Ascending aorta (tissue), 2 donors: ENCODE measurements at regions not wholly inside any gene's neighbourhood (a gene's known extent, or its start where the extent isn't known, plus 50 kb on each side); places are given as distances from the start of the nearest gene placed in this dataset.
"Not testable (repeated sequence)": the region's sequence is repeated elsewhere in the genome, so short reads cannot be mapped to it uniquely, and the experiment has no call there.

Experiments
- DNase-seq, 2 donors: peaks; one replicate each; pipeline ENCODE4 v3.0.0-alpha.2; 2019; ENCODE audit warnings: low spot score in 2 of 2
- H3K27ac ChIP-seq, 2 donors: fragments of 200-600 bp; sonication (generic); one replicate each; pipeline ENCODE4 v1.5.1; 2016 to 2017; ENCODE audit warnings: mild to moderate bottlenecking in 1 of 2
- H3K27me3 ChIP-seq: fragments of 200-600 bp; sonication (generic); one replicate; pipeline ENCODE4 v1.5.1; 2017
- H3K36me3 ChIP-seq, 2 donors: fragments of 200-600 bp; sonication (generic); one replicate each; pipeline ENCODE4 v1.5.1; 2016
- H3K4me1 ChIP-seq, 2 donors: fragments of 200-600 bp; sonication (generic); one replicate each; pipeline ENCODE4 v1.5.1; 2016 to 2017; ENCODE audit warnings: mild to moderate bottlenecking in 1 of 2
- H3K4me3 ChIP-seq, 2 donors: fragments of 200-600 bp; sonication (generic); one replicate each; pipeline ENCODE4 v1.5.1; 2016 to 2017; ENCODE audit warnings: mild to moderate bottlenecking in 1 of 2
- H3K9me3 ChIP-seq, 2 donors: fragments of 200-600 bp; sonication (generic); one replicate each; pipeline ENCODE4 v1.5.1; 2016
- intact Hi-C: fragments of 100-400 bp; cut with DNase I; formaldehyde crosslinking; loops from one replicate; pipeline ENCODE4 v1.15.1; 2023
- TF ChIP-seq, protein P1 (sequence below), 3 experiments: fragments of 200-600 bp in 2 of 3; fragments of 450-650 bp in 1 of 3; sonication (generic) in 2 of 3; IDR thresholded peaks; one replicate each; pipeline ENCODE4 v1.5.1; 2016 to 2019; ENCODE audit warnings: antibody characterized with exemption in 3 of 3, mild to moderate bottlenecking in 1 of 3, moderate library complexity in 1 of 3

DNA sequence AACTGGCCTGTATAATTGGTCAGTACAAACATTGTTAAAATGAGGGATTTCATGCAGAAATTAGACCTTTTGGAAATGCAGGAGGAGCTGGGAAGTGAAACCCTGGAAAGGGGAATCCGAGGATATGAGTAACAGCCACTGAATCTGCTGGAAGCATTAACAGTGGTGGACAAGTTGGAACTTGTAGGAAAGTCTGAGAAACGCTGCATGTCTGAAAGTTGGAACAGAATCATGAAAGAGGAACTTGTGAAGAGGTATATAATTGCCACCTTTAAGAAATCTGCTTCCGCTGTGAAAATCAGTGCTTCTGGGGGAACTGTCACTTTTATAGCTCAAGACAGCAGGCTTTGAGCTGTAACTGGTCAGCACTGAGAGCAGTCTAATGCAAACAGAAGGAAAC is 716.5 kb upstream of the PRR20A start:
- H3K4me3 ChIP-seq: no peak overlapping the region
- no peak overlapping the region for H3K27ac ChIP-seq
- DNase-seq: no peak
- TF ChIP-seq, protein P1, sequence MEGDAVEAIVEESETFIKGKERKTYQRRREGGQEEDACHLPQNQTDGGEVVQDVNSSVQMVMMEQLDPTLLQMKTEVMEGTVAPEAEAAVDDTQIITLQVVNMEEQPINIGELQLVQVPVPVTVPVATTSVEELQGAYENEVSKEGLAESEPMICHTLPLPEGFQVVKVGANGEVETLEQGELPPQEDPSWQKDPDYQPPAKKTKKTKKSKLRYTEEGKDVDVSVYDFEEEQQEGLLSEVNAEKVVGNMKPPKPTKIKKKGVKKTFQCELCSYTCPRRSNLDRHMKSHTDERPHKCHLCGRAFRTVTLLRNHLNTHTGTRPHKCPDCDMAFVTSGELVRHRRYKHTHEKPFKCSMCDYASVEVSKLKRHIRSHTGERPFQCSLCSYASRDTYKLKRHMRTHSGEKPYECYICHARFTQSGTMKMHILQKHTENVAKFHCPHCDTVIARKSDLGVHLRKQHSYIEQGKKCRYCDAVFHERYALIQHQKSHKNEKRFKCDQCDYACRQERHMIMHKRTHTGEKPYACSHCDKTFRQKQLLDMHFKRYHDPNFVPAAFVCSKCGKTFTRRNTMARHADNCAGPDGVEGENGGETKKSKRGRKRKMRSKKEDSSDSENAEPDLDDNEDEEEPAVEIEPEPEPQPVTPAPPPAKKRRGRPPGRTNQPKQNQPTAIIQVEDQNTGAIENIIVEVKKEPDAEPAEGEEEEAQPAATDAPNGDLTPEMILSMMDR (IDR thresholded peaks at IDR 0.05): no peak
- H3K9me3 ChIP-seq: no peaks in the 10 kb centered on the region
- intact Hi-C loops: no loop called here
- no peaks in the 10 kb centered on the region for H3K27me3 ChIP-seq
- no peaks in the 10 kb centered on the region for H3K36me3 ChIP-seq
- H3K4me1 ChIP-seq: no peaks in the 10 kb centered on the region

DNA sequence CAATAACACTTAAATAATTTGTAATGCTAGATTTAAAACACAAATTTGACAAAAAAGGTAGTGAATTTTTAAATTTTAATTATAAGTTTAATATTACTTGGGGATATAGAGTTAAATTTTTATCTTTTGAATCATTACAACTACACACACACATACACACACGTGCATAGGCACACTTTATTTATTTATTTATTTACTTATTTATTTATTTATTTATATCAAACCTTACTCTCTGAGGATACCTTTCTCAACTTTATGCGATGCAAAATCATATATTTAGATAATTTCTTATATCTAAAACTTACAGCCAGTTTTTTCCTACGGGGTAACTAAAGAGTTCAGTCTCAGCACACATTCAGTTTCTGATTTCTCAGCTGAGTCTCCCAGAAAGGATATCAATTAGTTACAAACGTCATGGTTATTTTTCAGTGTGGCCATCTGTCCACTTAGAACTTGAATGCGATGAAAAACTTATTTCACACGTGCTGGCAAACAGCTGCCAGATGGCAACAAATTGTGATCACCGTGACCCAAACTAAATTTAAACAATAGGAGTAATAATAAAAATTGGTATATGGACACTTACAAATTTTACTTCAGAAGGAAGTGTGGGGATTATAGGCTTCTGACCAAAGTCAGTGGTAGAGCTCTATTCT is 683.1 kb upstream of the PRR20A start:
- TF ChIP-seq, protein P1 (IDR thresholded peaks at IDR 0.05): no peak
- intact Hi-C loops: no loop called here
- no peak for DNase-seq
- no peaks in the 10 kb centered on the region for H3K27me3 ChIP-seq
- no peaks in the 10 kb centered on the region for H3K9me3 ChIP-seq
- no peaks in the 10 kb centered on the region for H3K36me3 ChIP-seq
- no peak overlapping the region for H3K27ac ChIP-seq
- H3K4me1 ChIP-seq: no peaks in the 10 kb centered on the region
- H3K4me3 ChIP-seq: no peak overlapping the region

DNA sequence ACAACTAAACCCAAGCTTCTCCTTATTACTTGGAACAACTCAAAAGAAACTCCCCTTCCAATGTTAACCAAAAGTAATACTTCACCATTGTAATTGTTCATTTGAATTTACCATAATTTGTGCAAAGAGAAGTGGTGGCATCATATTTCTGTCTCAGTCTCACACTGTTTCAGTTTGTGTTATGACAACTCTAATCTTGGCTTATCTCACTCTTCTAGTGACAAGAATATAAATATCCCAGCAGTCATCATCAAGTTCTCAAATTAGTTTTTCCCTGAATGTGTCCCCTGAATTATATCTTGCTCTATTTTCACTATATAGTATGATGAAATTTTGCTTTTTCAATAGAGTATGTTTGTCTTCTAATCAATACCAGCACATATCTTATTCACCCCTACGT is 681.4 kb upstream of the PRR20A start:
- Histone ChIP-seq H3K36me3 (no peaks in the 10 kb centered on the region), H3K9me3 (no peaks in the 10 kb centered on the region), H3K27ac (no peak overlapping the region), H3K4me1 (no peaks in the 10 kb centered on the region), H3K4me3 (no peak overlapping the region), H3K27me3 (no peaks in the 10 kb centered on the region)
- TF ChIP-seq, protein P1 (IDR thresholded peaks at IDR 0.05): no peak
- DNase-seq: no peak
- intact Hi-C loops: no loop called here

DNA sequence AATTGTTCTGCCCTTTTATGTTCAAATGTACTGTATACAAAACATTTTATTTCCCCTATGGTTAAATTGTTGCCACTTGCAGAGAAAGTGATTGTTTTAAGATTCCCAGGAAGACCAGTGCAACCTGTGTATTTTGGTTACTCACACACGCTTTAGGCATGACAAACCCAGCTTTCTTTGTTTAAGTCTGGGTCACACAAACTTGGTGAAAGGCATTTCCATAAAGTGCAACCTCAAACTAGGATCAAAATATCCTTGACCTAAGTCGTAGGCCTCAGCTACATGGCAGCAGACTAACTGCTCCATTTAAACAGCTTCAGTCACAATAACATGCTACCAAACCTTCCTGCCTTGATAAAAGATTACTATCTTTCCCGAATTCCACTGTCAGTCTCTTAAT is 639.0 kb upstream of the PRR20A start:
- TF ChIP-seq, protein P1 (IDR thresholded peaks at IDR 0.05): no peak
- no peaks in the 10 kb centered on the region for H3K4me1 ChIP-seq
- H3K36me3 ChIP-seq: no peaks in the 10 kb centered on the region
- H3K27me3 ChIP-seq: no peaks in the 10 kb centered on the region
- DNase-seq: no peak
- intact Hi-C loops: no loop called here
- no peak overlapping the region for H3K27ac ChIP-seq
- no peaks in the 10 kb centered on the region for H3K9me3 ChIP-seq
- H3K4me3 ChIP-seq: no peak overlapping the region

DNA sequence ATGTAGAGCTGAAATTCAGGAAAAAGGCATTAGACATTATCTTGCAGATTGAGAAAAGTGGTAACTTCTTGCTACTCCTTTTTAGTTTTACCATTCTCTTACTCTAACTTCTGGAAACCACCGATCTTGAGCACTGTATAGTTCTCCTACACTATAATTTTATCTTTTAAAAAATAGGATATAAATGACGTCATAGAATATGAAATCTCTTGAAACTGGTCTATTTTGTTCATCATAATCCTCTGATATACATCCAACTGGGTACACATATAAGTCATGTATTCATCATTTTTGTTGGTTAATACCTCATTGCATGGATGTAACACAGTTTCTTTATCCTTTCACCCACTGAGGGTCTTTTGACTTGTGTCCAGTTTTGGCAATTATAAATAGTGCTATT is 629.9 kb upstream of the PRR20A start:
- DNase-seq: no peak
- H3K27ac ChIP-seq: no peak overlapping the region
- H3K9me3 ChIP-seq: no peaks in the 10 kb centered on the region
- no peaks in the 10 kb centered on the region for H3K4me1 ChIP-seq
- TF ChIP-seq, protein P1 (IDR thresholded peaks at IDR 0.05): no peak
- no peaks in the 10 kb centered on the region for H3K36me3 ChIP-seq
- H3K4me3 ChIP-seq: no peak overlapping the region
- intact Hi-C loops: no loop called here
- H3K27me3 ChIP-seq: no peaks in the 10 kb centered on the region

DNA sequence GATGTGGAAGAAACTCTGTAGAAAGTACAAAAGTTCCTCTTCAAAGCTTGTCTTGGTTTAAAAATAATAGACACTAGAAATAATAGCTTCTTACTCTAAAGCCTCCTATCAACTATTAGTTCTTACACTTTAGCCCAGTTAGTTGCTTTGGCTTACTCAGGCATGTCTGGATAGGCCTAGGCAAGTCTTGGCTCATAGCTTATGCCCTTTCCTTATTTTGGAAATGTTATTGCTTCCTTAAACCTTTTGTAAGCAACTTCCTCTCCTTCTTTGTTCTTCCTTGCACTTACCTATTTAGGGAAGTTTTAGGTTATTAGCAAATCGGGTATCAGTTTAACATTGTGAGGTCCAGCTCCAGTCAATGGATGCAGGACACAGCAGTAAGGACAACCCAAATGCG is 628.4 kb upstream of the PRR20A start:
- H3K4me3 ChIP-seq, H3K36me3 ChIP-seq, H3K27ac ChIP-seq, H3K27me3 ChIP-seq, intact Hi-C loops, H3K9me3 ChIP-seq, H3K4me1 ChIP-seq, DNase-seq: not testable (repeated sequence)
